Epithelial cell of esophagus (primary cell): ENCODE measurements at regions not wholly inside any gene's neighbourhood (a gene's known extent, or its start where the extent isn't known, plus 50 kb on each side); places are given as distances from the start of the nearest gene placed in this dataset.

Experiments used
- DNase-seq: peaks from one replicate; pipeline ENCODE4 v3.0.0; 2010; ENCODE audit warnings: low read depth
- H3K4me3 ChIP-seq: 2 replicates; pipeline ENCODE4 v1.5.1; 2011; ENCODE audit warnings: mild to moderate bottlenecking, low read length, control low read depth
- TF ChIP-seq, protein P1 (sequence below): IDR thresholded peaks from 2 replicates; pipeline ENCODE4 v1.5.1; 2011; ENCODE audit warnings: low read depth, mild to moderate bottlenecking, low read length, control low read depth, inconsistent platforms; ENCODE audit not compliant: insufficient read depth; ENCODE audit errors: missing control alignments

GRCh38 chr2:145090841-145091761 is 571.2 kb upstream of the ZEB2 start:
- TF ChIP-seq, protein P1, sequence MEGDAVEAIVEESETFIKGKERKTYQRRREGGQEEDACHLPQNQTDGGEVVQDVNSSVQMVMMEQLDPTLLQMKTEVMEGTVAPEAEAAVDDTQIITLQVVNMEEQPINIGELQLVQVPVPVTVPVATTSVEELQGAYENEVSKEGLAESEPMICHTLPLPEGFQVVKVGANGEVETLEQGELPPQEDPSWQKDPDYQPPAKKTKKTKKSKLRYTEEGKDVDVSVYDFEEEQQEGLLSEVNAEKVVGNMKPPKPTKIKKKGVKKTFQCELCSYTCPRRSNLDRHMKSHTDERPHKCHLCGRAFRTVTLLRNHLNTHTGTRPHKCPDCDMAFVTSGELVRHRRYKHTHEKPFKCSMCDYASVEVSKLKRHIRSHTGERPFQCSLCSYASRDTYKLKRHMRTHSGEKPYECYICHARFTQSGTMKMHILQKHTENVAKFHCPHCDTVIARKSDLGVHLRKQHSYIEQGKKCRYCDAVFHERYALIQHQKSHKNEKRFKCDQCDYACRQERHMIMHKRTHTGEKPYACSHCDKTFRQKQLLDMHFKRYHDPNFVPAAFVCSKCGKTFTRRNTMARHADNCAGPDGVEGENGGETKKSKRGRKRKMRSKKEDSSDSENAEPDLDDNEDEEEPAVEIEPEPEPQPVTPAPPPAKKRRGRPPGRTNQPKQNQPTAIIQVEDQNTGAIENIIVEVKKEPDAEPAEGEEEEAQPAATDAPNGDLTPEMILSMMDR, result no peak
- no peak overlapping the region for H3K4me3 ChIP-seq
- no peak for DNase-seq

- H3K4me3 ChIP-seq, result no peak overlapping the region
- TF ChIP-seq, protein P1, result no peak
- DNase-seq, result no peak
These were observed 568.8 kb upstream of the ZEB2 start for GRCh38 chr2:145088756-145089155.

GRCh38 chr2:145086910-145087309 is 567.0 kb upstream of the ZEB2 start:
- TF ChIP-seq, protein P1, result no peak
- no peak for DNase-seq
- no peak overlapping the region for H3K4me3 ChIP-seq

DNA sequence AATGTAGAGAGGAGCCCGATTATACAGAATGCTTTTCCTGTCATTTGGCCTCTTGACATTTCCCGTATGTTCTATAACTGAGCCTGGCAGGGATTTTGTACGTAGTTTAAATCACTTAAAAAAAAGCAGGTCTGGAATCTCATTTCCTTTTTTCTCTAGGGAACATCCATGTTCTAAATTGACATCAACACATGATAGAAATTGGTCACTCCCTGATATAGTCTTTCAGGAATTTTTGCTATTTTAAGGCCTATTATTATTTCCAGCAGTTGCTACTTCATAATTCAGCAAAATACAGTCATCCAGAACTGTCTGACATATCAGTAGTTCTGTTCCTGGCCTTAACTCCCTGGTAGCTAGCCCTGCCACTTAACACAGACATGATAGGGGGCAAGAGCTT is 565.7 kb upstream of the ZEB2 start:
- TF ChIP-seq, protein P1, result no peak
- DNase-seq, result no peak
- H3K4me3 ChIP-seq, result no peak overlapping the region

DNA sequence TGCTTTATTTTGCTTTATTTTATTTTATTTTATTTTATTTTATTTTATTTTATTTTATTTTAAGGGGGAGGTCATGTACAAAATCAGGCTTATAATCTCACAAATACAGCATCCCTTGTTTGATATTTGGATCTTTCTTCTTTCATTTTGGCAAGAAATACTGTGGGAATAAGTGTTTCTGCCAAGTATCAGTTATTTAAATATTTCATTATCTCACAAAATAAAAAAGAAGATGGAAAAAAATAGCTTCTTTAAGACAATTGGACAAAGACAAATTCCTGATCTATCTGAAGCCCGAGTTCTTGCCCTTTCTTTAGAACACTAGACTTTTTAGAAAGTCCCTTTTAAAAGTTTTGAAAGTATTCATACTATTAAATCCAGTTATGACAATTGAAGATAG is 560.5 kb upstream of the ZEB2 start:
- DNase-seq, result no peak
- TF ChIP-seq, protein P1, result no peak
- no peak overlapping the region for H3K4me3 ChIP-seq

- no peak overlapping the region for H3K4me3 ChIP-seq
- no peak for DNase-seq
- TF ChIP-seq, protein P1, result no peak
These were observed 559.7 kb upstream of the ZEB2 start for GRCh38 chr2:145079641-145080040.

- TF ChIP-seq, protein P1, result no peak
- DNase-seq, result no peak
- no peak overlapping the region for H3K4me3 ChIP-seq
These were observed 559.0 kb upstream of the ZEB2 start for GRCh38 chr2:145078923-145079322.
